Fibroblast of lung (primary cell): ENCODE measurements at regions not wholly inside any gene's neighbourhood (a gene's known extent, or its start where the extent isn't known, plus 50 kb on each side); places are given as distances from the start of the nearest gene placed in this dataset.

Source experiments
- EZH2 ChIP-seq: IDR thresholded peaks from 2 replicates; pipeline ENCODE4 v1.5.1; 2012; ENCODE audit warnings: low read length, control low read depth, mild to moderate bottlenecking; ENCODE audit errors: missing control alignments
- TF ChIP-seq, protein P1 (sequence below), 2 donors: IDR thresholded peaks in 1 of 2; conservative IDR thresholded peaks in 1 of 2; 1 replicate in 1 of 2; 2 replicates in 1 of 2; pipeline ENCODE4 v1.5.1; 2011 to 2012; ENCODE audit warnings: low read length in 2 of 2, control low read depth in 1 of 2, inconsistent platforms in 1 of 2, low read depth in 1 of 2, mild to moderate bottlenecking in 1 of 2

DNA sequence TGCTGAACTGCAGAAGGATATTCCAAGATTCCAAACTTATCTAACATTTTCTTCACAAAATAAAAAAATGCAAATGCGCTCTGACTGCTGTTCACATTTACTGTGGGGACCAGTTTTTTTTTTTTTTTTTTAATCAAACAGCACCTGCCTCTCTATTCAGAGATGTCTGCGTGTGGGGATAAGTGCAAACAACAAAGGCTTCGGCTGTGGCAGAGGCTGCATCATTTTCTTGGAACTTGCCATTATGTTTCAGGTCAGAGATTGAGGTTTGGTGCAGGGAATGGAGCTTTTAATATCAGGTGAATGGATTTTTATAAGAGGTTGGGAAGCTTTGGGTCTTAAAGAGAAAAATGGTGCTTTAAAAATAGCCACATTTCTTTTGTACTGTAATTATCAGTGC, 78.2 kb upstream of the TET2 start:
- TF ChIP-seq, protein P1, sequence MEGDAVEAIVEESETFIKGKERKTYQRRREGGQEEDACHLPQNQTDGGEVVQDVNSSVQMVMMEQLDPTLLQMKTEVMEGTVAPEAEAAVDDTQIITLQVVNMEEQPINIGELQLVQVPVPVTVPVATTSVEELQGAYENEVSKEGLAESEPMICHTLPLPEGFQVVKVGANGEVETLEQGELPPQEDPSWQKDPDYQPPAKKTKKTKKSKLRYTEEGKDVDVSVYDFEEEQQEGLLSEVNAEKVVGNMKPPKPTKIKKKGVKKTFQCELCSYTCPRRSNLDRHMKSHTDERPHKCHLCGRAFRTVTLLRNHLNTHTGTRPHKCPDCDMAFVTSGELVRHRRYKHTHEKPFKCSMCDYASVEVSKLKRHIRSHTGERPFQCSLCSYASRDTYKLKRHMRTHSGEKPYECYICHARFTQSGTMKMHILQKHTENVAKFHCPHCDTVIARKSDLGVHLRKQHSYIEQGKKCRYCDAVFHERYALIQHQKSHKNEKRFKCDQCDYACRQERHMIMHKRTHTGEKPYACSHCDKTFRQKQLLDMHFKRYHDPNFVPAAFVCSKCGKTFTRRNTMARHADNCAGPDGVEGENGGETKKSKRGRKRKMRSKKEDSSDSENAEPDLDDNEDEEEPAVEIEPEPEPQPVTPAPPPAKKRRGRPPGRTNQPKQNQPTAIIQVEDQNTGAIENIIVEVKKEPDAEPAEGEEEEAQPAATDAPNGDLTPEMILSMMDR (conservative IDR thresholded peaks at IDR 0.05 in 1 of 2, IDR thresholded peaks at IDR 0.05 in 1 of 2; ENCODE audit: low read depth in 1 of 2, low read length in 2 of 2), result no peak
- no peak for TF ChIP-seq EZH2
